Neural progenitor cell (in vitro differentiated cells): ENCODE measurements at regions not wholly inside any gene's neighbourhood (a gene's known extent, or its start where the extent isn't known, plus 50 kb on each side); places are given as distances from the start of the nearest gene placed in this dataset.

ENCODE experiments used
- DNase-seq: peaks from one replicate; pipeline ENCODE4 v3.0.0-alpha.2; 2016; ENCODE audit warnings: low spot score
- H2AFZ ChIP-seq: fragments of 200-600 bp; sonication (generic); replicated peaks from 2 replicates; pipeline ENCODE4 v1.6.1; 2016; ENCODE audit warnings: antibody characterized with exemption
- H3F3A ChIP-seq: fragments of 200-600 bp; sonication (generic); 2 replicates; pipeline ENCODE4 v1.6.1; 2016; ENCODE audit warnings: antibody characterized with exemption, low read depth
- H3K27ac ChIP-seq: fragments of 200-600 bp; sonication (generic); 2 replicates; pipeline ENCODE4 v1.5.1; 2016; ENCODE audit warnings: mild to moderate bottlenecking
- H3K27me3 ChIP-seq: fragments of 200-600 bp; sonication (generic); 2 replicates; pipeline ENCODE4 v1.6.1; 2016; ENCODE audit warnings: mild to moderate bottlenecking, moderate library complexity
- H3K36me3 ChIP-seq: fragments of 200-600 bp; sonication (generic); 2 replicates; pipeline ENCODE4 v1.5.1; 2016
- H3K4me1 ChIP-seq: fragments of 200-600 bp; sonication (generic); 2 replicates; pipeline ENCODE4 v1.6.1; 2016; ENCODE audit warnings: mixed run types
- H3K4me2 ChIP-seq: fragments of 200-600 bp; sonication (generic); 2 replicates; pipeline ENCODE4 v1.6.1; 2016
- H3K4me3 ChIP-seq: fragments of 200-600 bp; sonication (generic); 2 replicates; pipeline ENCODE4 v1.5.1; 2016
- H3K79me2 ChIP-seq: fragments of 200-600 bp; sonication (generic); 2 replicates; pipeline ENCODE4 v1.6.1; 2016; ENCODE audit warnings: low read depth
- H3K9ac ChIP-seq: fragments of 200-600 bp; sonication (generic); 2 replicates; pipeline ENCODE4 v1.6.1; 2016
- H3K9me3 ChIP-seq: fragments of 200-600 bp; sonication (generic); 2 replicates; pipeline ENCODE4 v1.5.1; 2016; ENCODE audit warnings: low read depth
- H4K20me1 ChIP-seq: fragments of 200-600 bp; sonication (generic); 2 replicates; pipeline ENCODE4 v1.6.1; 2016; ENCODE audit warnings: low read depth
- H3K27ac Mint-ChIP-seq: 3 replicates; pipeline ENCODE4 v1.8.0; 2021; ENCODE audit warnings: mixed read lengths
- H3K27me3 Mint-ChIP-seq: 2 replicates; pipeline ENCODE4 v1.8.0; 2022; ENCODE audit warnings: low read depth, mild to moderate bottlenecking, inconsistent platforms, moderate library complexity, mixed read lengths; ENCODE audit not compliant: insufficient read depth
- H3K36me3 Mint-ChIP-seq: 3 replicates; pipeline ENCODE4 v1.8.0; 2021; ENCODE audit warnings: mixed read lengths
- H3K4me1 Mint-ChIP-seq: 3 replicates; pipeline ENCODE4 v1.8.0; 2021; ENCODE audit warnings: mixed read lengths
- H3K4me3 Mint-ChIP-seq: 3 replicates; pipeline ENCODE4 v1.8.0; 2021; ENCODE audit warnings: mild to moderate bottlenecking, moderate library complexity, mixed read lengths
- H3K9me3 Mint-ChIP-seq: 3 replicates; pipeline ENCODE4 v1.8.0; 2020; ENCODE audit warnings: mixed read lengths
- CTCF ChIP-seq: fragments of 200-600 bp; sonication (generic); IDR thresholded peaks from 2 replicates; pipeline ENCODE4 v1.5.1; 2017; ENCODE audit warnings: antibody characterized with exemption, mild to moderate bottlenecking
- EZH2 ChIP-seq: fragments of 200-600 bp; sonication (generic); IDR thresholded peaks from 2 replicates; pipeline ENCODE4 v1.6.1; 2017; ENCODE audit warnings: antibody characterized with exemption, mild to moderate bottlenecking, moderate library complexity
- EZH2phosphoT487 ChIP-seq: fragments of 200-600 bp; sonication (generic); IDR thresholded peaks from 2 replicates; pipeline ENCODE4 v1.6.1; 2017; ENCODE audit warnings: antibody characterized with exemption

GRCh38 chr1:200275816-200276453, 133.9 kb downstream of the ZNF281 start:
- H3K27ac Mint-ChIP-seq: no peak overlapping the region
- H3K4me1 ChIP-seq: no peaks in the 10 kb centered on the region
- peaks cover 14% of the 10 kb centered on the region for H3K4me1 Mint-ChIP-seq
- no peak overlapping the region for H3K4me3 ChIP-seq
- no peaks in the 10 kb centered on the region for H3K36me3 Mint-ChIP-seq
- no peaks in the 10 kb centered on the region for H4K20me1 ChIP-seq
- H3K27ac ChIP-seq: no peak overlapping the region
- H3K36me3 ChIP-seq: no peaks in the 10 kb centered on the region
- H3K4me2 ChIP-seq: no peak overlapping the region
- H3K9me3 Mint-ChIP-seq: peaks cover 5% of the 10 kb centered on the region
- H3K9me3 ChIP-seq: no peaks in the 10 kb centered on the region
- H3F3A ChIP-seq: no peaks in the 10 kb centered on the region
- TF ChIP-seq CTCF: no peak
- no peak for TF ChIP-seq EZH2
- no peak for TF ChIP-seq EZH2phosphoT487
- no peak overlapping the region for H2AFZ ChIP-seq
- no peaks in the 10 kb centered on the region for H3K79me2 ChIP-seq
- H3K27me3 Mint-ChIP-seq: peaks cover 5% of the 10 kb centered on the region
- H3K27me3 ChIP-seq: no peaks in the 10 kb centered on the region
- DNase-seq: no peak
- H3K9ac ChIP-seq: no peak overlapping the region
- no peak overlapping the region for H3K4me3 Mint-ChIP-seq

- no peaks in the 10 kb centered on the region for H3F3A ChIP-seq
- H3K4me3 ChIP-seq: no peak overlapping the region
- no peak overlapping the region for H2AFZ ChIP-seq
- peaks cover 5% of the 10 kb centered on the region for H3K9me3 Mint-ChIP-seq
- H3K27ac Mint-ChIP-seq: peak overlapping the region; percentile 72
- H3K4me2 ChIP-seq: no peak overlapping the region
- H3K79me2 ChIP-seq: no peaks in the 10 kb centered on the region
- no peaks in the 10 kb centered on the region for H3K36me3 Mint-ChIP-seq
- no peak for DNase-seq
- H3K4me1 Mint-ChIP-seq: peaks cover 14% of the 10 kb centered on the region
- no peak for TF ChIP-seq CTCF
- TF ChIP-seq EZH2: no peak
- TF ChIP-seq EZH2phosphoT487: no peak
- H3K4me3 Mint-ChIP-seq: peak overlapping the region; percentile 14
- no peaks in the 10 kb centered on the region for H3K36me3 ChIP-seq
- no peaks in the 10 kb centered on the region for H3K4me1 ChIP-seq
- H3K27me3 ChIP-seq: no peaks in the 10 kb centered on the region
- no peaks in the 10 kb centered on the region for H4K20me1 ChIP-seq
- H3K27me3 Mint-ChIP-seq: peaks cover 5% of the 10 kb centered on the region
- H3K9ac ChIP-seq: no peak overlapping the region
- H3K9me3 ChIP-seq: no peaks in the 10 kb centered on the region
- H3K27ac ChIP-seq: no peak overlapping the region
Measured at GRCh38 chr1:200275415-200275814, 134.4 kb downstream of the ZNF281 start.

GRCh38 chr1:200274116-200274515, 135.7 kb downstream of the ZNF281 start:
- Histone ChIP-seq H2AFZ (no peak overlapping the region), H3K4me1 (no peaks in the 10 kb centered on the region), H3K4me2 (no peak overlapping the region), H3K27ac (no peak overlapping the region), H3K4me3 (no peak overlapping the region), H3K79me2 (no peaks in the 10 kb centered on the region), H3K27me3 (no peaks in the 10 kb centered on the region), H4K20me1 (no peaks in the 10 kb centered on the region), H3F3A (no peaks in the 10 kb centered on the region), H3K9ac (no peak overlapping the region), H3K36me3 (no peaks in the 10 kb centered on the region), H3K9me3 (no peaks in the 10 kb centered on the region)
- no peak for DNase-seq
- H3K9me3 Mint-ChIP-seq: peaks cover 2% of the 10 kb centered on the region
- TF ChIP-seq EZH2: no peak
- no peak for TF ChIP-seq CTCF
- no peak for TF ChIP-seq EZH2phosphoT487
- H3K27me3 Mint-ChIP-seq: peaks cover 5% of the 10 kb centered on the region
- H3K27ac Mint-ChIP-seq: no peak overlapping the region
- no peaks in the 10 kb centered on the region for H3K36me3 Mint-ChIP-seq
- H3K4me3 Mint-ChIP-seq: no peak overlapping the region
- H3K4me1 Mint-ChIP-seq: peaks cover 14% of the 10 kb centered on the region
